Esophagus squamous epithelium (tissue), 5 donors: ENCODE measurements at regions not wholly inside any gene's neighbourhood (a gene's known extent, or its start where the extent isn't known, plus 50 kb on each side); places are given as distances from the start of the nearest gene placed in this dataset.

Experiments
- DNase-seq: peaks from one replicate; lab custom pipeline; 2025; lab: John Stamatoyannopoulos, UW
- H3K27ac ChIP-seq, 4 donors: fragments of 200-600 bp; sonication (generic); one replicate each; pipeline ENCODE4 v1.5.1; 2016 to 2019; ENCODE audit warnings: mild to moderate bottlenecking in 1 of 4
- H3K27me3 ChIP-seq, 4 donors: fragments of 200-600 bp; sonication (generic); 1 replicate in 3 of 4; 2 replicates in 1 of 4; pipeline versions ENCODE4 v1.5.1 to v1.6.0; 2017 to 2021; ENCODE audit warnings: antibody characterized with exemption in 1 of 4
- H3K36me3 ChIP-seq, 3 donors: fragments of 200-600 bp; sonication (generic); one replicate each; pipeline ENCODE4 v1.5.1; 2016 to 2019
- H3K4me1 ChIP-seq, 3 donors: fragments of 200-600 bp; sonication (generic); one replicate each; pipeline ENCODE4 v1.5.1; 2017 to 2019
- H3K4me3 ChIP-seq, 4 donors: fragments of 200-600 bp; sonication (generic); 1 replicate in 3 of 4; 2 replicates in 1 of 4; pipeline ENCODE4 v1.5.1; 2016 to 2019; ENCODE audit warnings: mild to moderate bottlenecking in 2 of 4, moderate library complexity in 1 of 4
- H3K9me3 ChIP-seq, 3 donors: fragments of 200-600 bp; sonication (generic); one replicate each; pipeline ENCODE4 v1.5.1; 2016 to 2019
- POLR2A ChIP-seq, 4 donors: fragments of 450-650 bp; IDR thresholded peaks; one replicate each; pipeline ENCODE4 v1.6.1; 2017; ENCODE audit warnings: antibody characterized with exemption in 4 of 4, mild to moderate bottlenecking in 4 of 4, moderate library complexity in 3 of 4
- WGBS, 2 donors: methylation state at CpG; one replicate each; pipeline ENCODE4 v1.1.5; 2018; 5-methylcytosine and 5-hydroxymethylcytosine counted together
- intact Hi-C: fragments of 100-400 bp; cut with DNase I; formaldehyde crosslinking; loops from one replicate; pipeline ENCODE4 v1.15.0; 2022
- TF ChIP-seq, protein P1 (sequence below), 6 experiments: fragments of 450-650 bp in 4 of 6; fragments of 200-600 bp in 2 of 6; sonication (generic) in 2 of 6; IDR thresholded peaks; one replicate each; pipeline ENCODE4 v1.5.1; 2016 to 2019; ENCODE audit warnings: antibody characterized with exemption in 6 of 6, mild to moderate bottlenecking in 4 of 6, moderate library complexity in 4 of 6
- donor health status: DM: yes; HTN: yes; CAD: no.

DNA sequence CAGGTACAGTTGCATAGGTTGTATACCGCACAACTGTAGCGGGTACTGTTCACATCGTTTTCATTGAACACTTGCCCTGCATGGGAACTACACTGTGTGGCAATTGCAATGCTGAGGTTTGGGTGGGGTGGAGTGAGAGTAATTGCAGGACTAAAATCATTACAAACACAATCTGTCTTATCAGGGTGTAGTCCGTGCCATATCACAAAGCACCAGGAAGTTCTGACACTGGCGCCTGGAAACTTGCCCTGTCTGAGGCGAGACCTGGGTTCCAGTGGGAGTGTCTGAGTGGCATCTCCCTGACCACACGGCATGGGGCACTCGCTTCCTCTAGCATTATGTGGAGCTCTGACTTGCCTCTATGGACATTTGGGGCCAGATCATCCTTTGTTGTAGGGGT lies 153.4 kb downstream of the RGS9 start:
- Histone ChIP-seq H3K4me1 (peaks cover 0 to 10% (median 0%) of the 10 kb centered on the region in 3 donors), H3K9me3 (no peaks in the 10 kb centered on the region), H3K27me3 (no peaks in the 10 kb centered on the region), H3K27ac (no peak overlapping the region), H3K36me3 (no peaks in the 10 kb centered on the region), H3K4me3 (no peak overlapping the region)
- intact Hi-C loops, result loop anchor here (10.0 kb wide), 1 partner anchor 874 kb away; no protein-coding TSS in a partner anchor
- no peak for TF ChIP-seq POLR2A (IDR thresholded peaks at IDR 0.05)
- TF ChIP-seq, protein P1, sequence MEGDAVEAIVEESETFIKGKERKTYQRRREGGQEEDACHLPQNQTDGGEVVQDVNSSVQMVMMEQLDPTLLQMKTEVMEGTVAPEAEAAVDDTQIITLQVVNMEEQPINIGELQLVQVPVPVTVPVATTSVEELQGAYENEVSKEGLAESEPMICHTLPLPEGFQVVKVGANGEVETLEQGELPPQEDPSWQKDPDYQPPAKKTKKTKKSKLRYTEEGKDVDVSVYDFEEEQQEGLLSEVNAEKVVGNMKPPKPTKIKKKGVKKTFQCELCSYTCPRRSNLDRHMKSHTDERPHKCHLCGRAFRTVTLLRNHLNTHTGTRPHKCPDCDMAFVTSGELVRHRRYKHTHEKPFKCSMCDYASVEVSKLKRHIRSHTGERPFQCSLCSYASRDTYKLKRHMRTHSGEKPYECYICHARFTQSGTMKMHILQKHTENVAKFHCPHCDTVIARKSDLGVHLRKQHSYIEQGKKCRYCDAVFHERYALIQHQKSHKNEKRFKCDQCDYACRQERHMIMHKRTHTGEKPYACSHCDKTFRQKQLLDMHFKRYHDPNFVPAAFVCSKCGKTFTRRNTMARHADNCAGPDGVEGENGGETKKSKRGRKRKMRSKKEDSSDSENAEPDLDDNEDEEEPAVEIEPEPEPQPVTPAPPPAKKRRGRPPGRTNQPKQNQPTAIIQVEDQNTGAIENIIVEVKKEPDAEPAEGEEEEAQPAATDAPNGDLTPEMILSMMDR (IDR thresholded peaks at IDR 0.05), result no peak
- DNase-seq, result no peak
- 69 to 84% methylated on average over 8 of the region's 8 CpGs for WGBS, 2 donors

DNA sequence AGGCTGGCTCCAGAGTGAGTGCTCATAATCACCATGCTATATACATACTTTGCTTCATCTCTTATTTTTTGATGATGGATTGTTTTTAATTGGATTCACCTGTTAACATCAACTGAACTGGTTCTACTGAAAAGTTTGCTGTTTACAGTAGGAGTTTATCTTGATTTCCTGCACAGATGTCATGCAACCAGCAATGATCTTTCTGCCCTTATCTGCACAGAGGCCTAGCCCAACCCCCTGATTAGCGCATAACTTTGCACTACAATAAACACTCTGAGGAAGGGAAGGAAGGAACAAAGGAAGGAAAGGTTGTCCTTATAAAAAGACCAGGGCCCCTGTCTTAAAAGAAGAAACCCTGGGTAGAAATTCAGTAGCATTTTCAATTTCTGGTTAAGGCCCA lies 152.9 kb downstream of the RGS9 start:
- H3K36me3 ChIP-seq, result no peaks in the 10 kb centered on the region
- 100% methylated on average over 1 of the region's 1 CpG for WGBS, 2 donors
- H3K4me3 ChIP-seq, result no peak overlapping the region
- no peak for TF ChIP-seq POLR2A (IDR thresholded peaks at IDR 0.05)
- TF ChIP-seq, protein P1 (IDR thresholded peaks at IDR 0.05), result no peak
- no peak for DNase-seq
- intact Hi-C loops, result loop anchor here (10.0 kb wide), 1 partner anchor 875 kb away; no protein-coding TSS in a partner anchor
- no peaks in the 10 kb centered on the region for H3K27me3 ChIP-seq
- no peak overlapping the region for H3K27ac ChIP-seq
- H3K4me1 ChIP-seq, result peaks cover 0 to 10% (median 0%) of the 10 kb centered on the region in 3 donors
- no peaks in the 10 kb centered on the region for H3K9me3 ChIP-seq

DNA sequence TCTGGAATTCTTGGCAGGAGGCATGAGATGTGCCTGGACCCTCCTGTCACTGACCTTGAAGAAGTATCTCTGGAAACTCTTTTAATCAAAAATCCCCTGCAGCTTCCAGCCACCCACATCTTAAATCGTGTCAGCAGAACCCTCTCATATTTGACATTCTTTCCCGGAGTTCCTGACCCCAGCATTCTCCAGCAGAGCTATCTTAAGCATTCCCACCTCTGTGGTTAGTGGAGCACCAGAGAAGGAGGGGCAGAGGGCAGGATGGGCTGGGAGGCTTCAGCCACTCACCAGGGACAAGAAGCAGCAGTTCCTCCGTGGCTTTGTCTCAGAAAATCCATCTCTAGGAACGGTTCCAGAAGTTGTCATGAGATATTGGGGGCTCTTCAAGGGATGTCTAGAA lies 149.9 kb downstream of the RGS9 start:
- no peaks in the 10 kb centered on the region for H3K27me3 ChIP-seq
- H3K4me1 ChIP-seq, result no peaks in the 10 kb centered on the region
- DNase-seq, result no peak
- H3K27ac ChIP-seq, result no peak overlapping the region
- WGBS, 2 donors, result 7 to 22% methylated on average over 3 to 4 of the region's 4 CpGs
- no peaks in the 10 kb centered on the region for H3K9me3 ChIP-seq
- intact Hi-C loops, result no loop called here
- no peak for TF ChIP-seq POLR2A (IDR thresholded peaks at IDR 0.05)
- TF ChIP-seq, protein P1 (IDR thresholded peaks at IDR 0.05), result no peak
- H3K4me3 ChIP-seq, result no peak overlapping the region
- no peaks in the 10 kb centered on the region for H3K36me3 ChIP-seq

DNA sequence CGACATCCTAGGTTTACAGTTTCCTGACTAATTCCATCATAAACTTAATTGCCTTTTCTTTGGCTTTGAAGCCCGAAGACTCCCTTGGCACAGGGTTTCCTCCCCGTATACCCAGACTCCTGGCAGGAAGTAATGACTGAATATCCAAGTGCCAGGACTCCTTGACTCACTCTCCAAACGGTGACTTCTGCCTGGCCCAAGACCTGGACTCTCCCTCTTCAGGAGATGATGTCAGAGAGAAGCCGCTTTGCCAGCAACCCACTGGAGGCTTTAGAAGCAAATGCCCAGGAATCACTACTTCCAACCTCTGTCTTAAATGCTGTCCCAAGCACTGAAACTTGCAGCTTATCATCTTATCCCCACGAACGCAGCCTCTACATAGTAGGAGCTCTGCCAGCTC lies 146.5 kb downstream of the RGS9 start:
- H3K4me3 ChIP-seq, result no peak overlapping the region
- H3K27ac ChIP-seq, result no peak overlapping the region
- no peaks in the 10 kb centered on the region for H3K9me3 ChIP-seq
- TF ChIP-seq POLR2A (IDR thresholded peaks at IDR 0.05), result no peak
- TF ChIP-seq, protein P1 (IDR thresholded peaks at IDR 0.05), result no peak
- 55 to 59% methylated on average over 7 of the region's 7 CpGs for WGBS, 2 donors
- H3K36me3 ChIP-seq, result no peaks in the 10 kb centered on the region
- no peaks in the 10 kb centered on the region for H3K4me1 ChIP-seq
- intact Hi-C loops, result no loop called here
- no peak for DNase-seq
- H3K27me3 ChIP-seq, result peaks cover 0 to 1% (median 0%) of the 10 kb centered on the region in 4 donors

DNA sequence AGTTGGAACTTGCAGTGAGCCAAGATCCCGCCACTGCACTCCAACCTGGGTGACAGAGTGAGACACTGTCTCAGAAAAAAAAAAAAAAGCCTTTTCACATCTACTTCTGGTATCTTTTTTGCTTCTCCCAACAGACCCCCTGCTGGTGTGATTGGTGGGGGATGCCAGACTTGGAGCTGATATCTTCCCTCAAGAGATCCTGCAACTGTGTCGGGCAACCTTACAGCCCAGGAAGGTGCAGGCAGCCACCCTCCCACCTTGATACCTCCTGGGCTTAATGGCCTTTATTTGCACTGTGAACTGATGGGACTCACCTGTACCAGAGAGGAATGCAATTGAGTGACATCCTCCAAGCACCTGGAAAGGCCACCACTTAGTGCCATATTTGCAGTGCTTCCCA lies 142.3 kb downstream of the RGS9 start:
- no peak overlapping the region for H3K27ac ChIP-seq
- TF ChIP-seq, protein P1 (IDR thresholded peaks at IDR 0.05), result no peak
- no peak for TF ChIP-seq POLR2A (IDR thresholded peaks at IDR 0.05)
- intact Hi-C loops, result no loop called here
- DNase-seq, result no peak
- H3K4me3 ChIP-seq, result no peak overlapping the region
- WGBS, 2 donors, result 67 to 95% methylated on average over 1 to 2 of the region's 2 CpGs
- peaks cover 0 to 10% (median 0%) of the 10 kb centered on the region in 3 donors for H3K4me1 ChIP-seq
- no peaks in the 10 kb centered on the region for H3K36me3 ChIP-seq
- peaks cover 0 to 11% (median 0%) of the 10 kb centered on the region in 4 donors for H3K27me3 ChIP-seq
- no peaks in the 10 kb centered on the region for H3K9me3 ChIP-seq
